Upper lobe of left lung (tissue), 6 donors: ENCODE measurements at regions not wholly inside any gene's neighbourhood (a gene's known extent, or its start where the extent isn't known, plus 50 kb on each side); places are given as distances from the start of the nearest gene placed in this dataset.

Source experiments
- ATAC-seq, 2 donors: fragments of 200-7000 bp; cut with Tn5 transposase; one replicate each; pipeline ENCODE4 v1.9.1; 2022; ENCODE audit warnings: mild to moderate bottlenecking in 2 of 2, moderate library complexity in 2 of 2; ENCODE audit not compliant: low FRiP score in 2 of 2
- DNase-seq, 2 donors: peaks; one replicate each; pipeline ENCODE4 v3.0.0-alpha.2; 2019 to 2020
- H3K27ac ChIP-seq, 4 donors: fragments of 200-600 bp; sonication (generic); one replicate each; pipeline ENCODE4 v1.5.1; 2016 to 2019
- H3K27me3 ChIP-seq, 4 donors: fragments of 200-600 bp; sonication (generic); one replicate each; pipeline ENCODE4 v1.5.1; 2017 to 2019
- H3K36me3 ChIP-seq, 4 donors: fragments of 200-600 bp; sonication (generic); one replicate each; pipeline ENCODE4 v1.5.1; 2016 to 2019
- H3K4me1 ChIP-seq, 4 donors: fragments of 200-600 bp; sonication (generic); one replicate each; pipeline ENCODE4 v1.5.1; 2018 to 2019
- H3K4me3 ChIP-seq, 4 donors: fragments of 200-600 bp; sonication (generic); one replicate each; pipeline ENCODE4 v1.5.1; 2017 to 2019; ENCODE audit warnings: mild to moderate bottlenecking in 2 of 4, moderate library complexity in 1 of 4
- H3K9me3 ChIP-seq, 4 donors: fragments of 200-600 bp; sonication (generic); one replicate each; pipeline ENCODE4 v1.5.1; 2018 to 2019
- EP300 ChIP-seq, 4 donors: sonication (generic); formaldehyde crosslinking; IDR thresholded peaks; one replicate each; pipeline ENCODE4 v1.5.1; 2017; ENCODE audit warnings: antibody characterized with exemption in 4 of 4, control low read depth in 2 of 4
- POLR2A ChIP-seq, 4 donors: fragments of 450-650 bp; IDR thresholded peaks; one replicate each; pipeline ENCODE4 v1.5.1; 2016 to 2017; ENCODE audit warnings: antibody characterized with exemption in 4 of 4, mild to moderate bottlenecking in 2 of 4
- POLR2AphosphoS5 ChIP-seq, 2 donors: sonication (generic); formaldehyde crosslinking; IDR thresholded peaks; one replicate each; pipeline ENCODE4 v1.5.1; 2017; ENCODE audit warnings: antibody characterized with exemption in 2 of 2
- WGBS, 2 donors: methylation state at CpG; one replicate each; pipeline ENCODE4 v1.1.5; 2017 to 2018; 5-methylcytosine and 5-hydroxymethylcytosine counted together
- TF ChIP-seq, protein P1 (sequence below), 6 experiments: fragments of 450-650 bp in 4 of 6; fragments of 200-600 bp in 2 of 6; sonication (generic) in 2 of 6; IDR thresholded peaks; one replicate each; pipeline ENCODE4 v1.5.1; 2016 to 2019; ENCODE audit warnings: antibody characterized with exemption in 6 of 6
- donor health status: DM: no; HTN: no; CAD: no; lungs with moderate emphysema.
- donor health status: DM: no; HTN: yes; CAD: no; lungs with severe emphysema.

DNA sequence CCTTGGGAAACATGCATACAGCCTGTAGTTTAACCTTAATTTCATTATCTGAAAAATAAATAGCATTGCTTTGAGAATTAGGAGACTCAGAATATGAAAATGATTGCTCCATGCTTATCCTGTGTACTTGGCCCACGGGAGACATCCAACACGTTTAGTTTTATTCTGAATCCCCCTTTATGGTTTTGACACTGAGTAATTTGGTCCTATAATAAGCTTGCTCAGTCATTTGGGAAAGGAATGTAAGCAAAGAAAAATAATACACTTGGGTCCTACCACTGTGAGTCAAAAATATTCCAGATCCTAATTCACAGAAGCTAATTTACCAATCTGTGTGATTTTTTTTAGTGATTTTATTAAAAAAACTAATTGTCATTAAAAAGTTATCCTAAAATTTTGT lies 557.3 kb downstream of the USP25 start:
- Histone ChIP-seq H3K36me3 (no peaks in the 10 kb centered on the region), H3K4me3 (no peak overlapping the region), H3K27me3 (no peaks in the 10 kb centered on the region), H3K9me3 (no peaks in the 10 kb centered on the region), H3K4me1 (no peaks in the 10 kb centered on the region), H3K27ac (no peak overlapping the region)
- ATAC-seq (no peak), DNase-seq (no peak)
- WGBS, 2 donors, result 50 to 68% methylated on average over 2 of the region's 2 CpGs
- TF ChIP-seq POLR2AphosphoS5 (IDR thresholded peaks at IDR 0.05) (no peak), EP300 (IDR thresholded peaks at IDR 0.05) (no peak), POLR2A (IDR thresholded peaks at IDR 0.05) (no peak)
- TF ChIP-seq, protein P1, sequence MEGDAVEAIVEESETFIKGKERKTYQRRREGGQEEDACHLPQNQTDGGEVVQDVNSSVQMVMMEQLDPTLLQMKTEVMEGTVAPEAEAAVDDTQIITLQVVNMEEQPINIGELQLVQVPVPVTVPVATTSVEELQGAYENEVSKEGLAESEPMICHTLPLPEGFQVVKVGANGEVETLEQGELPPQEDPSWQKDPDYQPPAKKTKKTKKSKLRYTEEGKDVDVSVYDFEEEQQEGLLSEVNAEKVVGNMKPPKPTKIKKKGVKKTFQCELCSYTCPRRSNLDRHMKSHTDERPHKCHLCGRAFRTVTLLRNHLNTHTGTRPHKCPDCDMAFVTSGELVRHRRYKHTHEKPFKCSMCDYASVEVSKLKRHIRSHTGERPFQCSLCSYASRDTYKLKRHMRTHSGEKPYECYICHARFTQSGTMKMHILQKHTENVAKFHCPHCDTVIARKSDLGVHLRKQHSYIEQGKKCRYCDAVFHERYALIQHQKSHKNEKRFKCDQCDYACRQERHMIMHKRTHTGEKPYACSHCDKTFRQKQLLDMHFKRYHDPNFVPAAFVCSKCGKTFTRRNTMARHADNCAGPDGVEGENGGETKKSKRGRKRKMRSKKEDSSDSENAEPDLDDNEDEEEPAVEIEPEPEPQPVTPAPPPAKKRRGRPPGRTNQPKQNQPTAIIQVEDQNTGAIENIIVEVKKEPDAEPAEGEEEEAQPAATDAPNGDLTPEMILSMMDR (IDR thresholded peaks at IDR 0.05), result no peak

DNA sequence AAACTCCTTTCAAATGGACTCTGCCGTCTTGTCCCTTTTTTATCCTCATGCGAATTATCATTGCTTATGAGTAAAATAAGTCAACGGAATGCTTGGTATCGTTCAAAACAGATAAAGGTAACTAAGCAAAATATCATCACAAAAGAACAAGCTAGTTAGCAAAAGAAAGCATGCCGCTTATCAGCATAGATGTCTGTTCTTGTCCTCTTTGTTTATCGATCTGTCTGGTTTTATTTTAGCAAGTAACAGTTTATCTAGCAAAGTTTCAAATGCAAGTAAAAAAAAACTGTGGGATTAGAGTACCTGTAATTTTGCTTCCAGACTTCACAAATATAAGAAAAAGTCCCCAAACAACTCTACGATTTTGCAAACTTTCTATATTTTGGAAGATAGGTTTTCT lies 561.5 kb downstream of the USP25 start:
- Histone ChIP-seq H3K4me3 (no peak overlapping the region), H3K27ac (no peak overlapping the region), H3K9me3 (no peaks in the 10 kb centered on the region), H3K27me3 (no peaks in the 10 kb centered on the region), H3K4me1 (no peaks in the 10 kb centered on the region), H3K36me3 (no peaks in the 10 kb centered on the region)
- TF ChIP-seq POLR2A (IDR thresholded peaks at IDR 0.05) (no peak), POLR2AphosphoS5 (IDR thresholded peaks at IDR 0.05) (no peak), EP300 (IDR thresholded peaks at IDR 0.05) (no peak)
- TF ChIP-seq, protein P1 (IDR thresholded peaks at IDR 0.05), result no peak
- 88 to 89% methylated on average over 7 of the region's 7 CpGs for WGBS, 2 donors
- ATAC-seq, result no peak
- no peak for DNase-seq

DNA sequence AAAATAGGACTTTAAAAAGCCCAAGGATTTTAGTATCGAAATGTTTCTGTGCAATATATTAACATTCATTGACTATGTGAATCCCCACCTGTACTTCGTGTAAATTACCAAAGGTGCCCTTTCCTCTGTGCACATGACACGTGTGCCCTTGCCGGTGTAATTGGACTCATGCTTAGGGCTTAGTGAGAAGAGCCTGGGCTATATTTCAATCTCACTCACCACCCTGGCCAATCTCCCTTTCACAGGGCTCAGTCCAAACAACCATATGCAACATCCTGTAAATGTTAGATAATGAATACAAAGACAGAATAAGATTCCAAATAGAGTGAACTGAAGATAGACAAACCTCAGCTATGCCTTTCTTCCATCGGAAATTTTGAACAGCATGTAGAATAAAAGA lies 564.3 kb downstream of the USP25 start:
- WGBS, 2 donors, result 83 to 86% methylated on average over 5 of the region's 5 CpGs
- TF ChIP-seq, protein P1 (IDR thresholded peaks at IDR 0.05), result no peak
- TF ChIP-seq POLR2AphosphoS5 (IDR thresholded peaks at IDR 0.05) (no peak), EP300 (IDR thresholded peaks at IDR 0.05) (no peak), POLR2A (IDR thresholded peaks at IDR 0.05) (no peak)

DNA sequence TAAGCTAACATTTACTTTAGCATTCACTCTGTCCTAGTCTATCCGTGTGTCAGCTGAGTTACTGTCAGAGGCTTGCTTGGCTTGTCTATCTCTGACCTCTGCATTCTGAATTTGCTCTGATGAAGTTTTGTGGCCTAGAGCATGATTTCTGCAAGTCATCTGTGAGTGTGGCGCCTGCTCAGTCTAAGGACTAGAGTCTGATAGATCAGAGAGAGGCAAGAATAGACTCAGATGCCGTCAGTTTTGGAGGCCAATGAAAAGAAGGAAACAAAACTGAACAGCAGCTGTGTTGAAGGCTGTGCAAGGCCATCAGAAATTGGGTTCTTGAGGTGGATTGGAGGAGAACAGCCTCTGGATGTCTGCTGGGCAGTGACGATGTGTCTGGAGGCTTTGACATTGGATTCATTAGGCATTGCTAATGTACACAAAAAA lies 573.1 kb downstream of the USP25 start:
- H3K9me3 ChIP-seq, result no peaks in the 10 kb centered on the region
- no peaks in the 10 kb centered on the region for H3K36me3 ChIP-seq
- DNase-seq, result no peak
- H3K4me1 ChIP-seq, result no peaks in the 10 kb centered on the region
- no peaks in the 10 kb centered on the region for H3K27me3 ChIP-seq
- TF ChIP-seq, protein P1 (IDR thresholded peaks at IDR 0.05), result no peak
- H3K27ac ChIP-seq, result peak overlapping the region in 2 of 4 donors; percentile 11 to 67
- WGBS, 2 donors, result 57 to 67% methylated on average over 4 of the region's 4 CpGs
- no peak overlapping the region for H3K4me3 ChIP-seq
- peak in 1 of 2 donors; percentile 76 for ATAC-seq

More for the DNA sequence above, 564.3 kb downstream of the USP25 start:
- no peak overlapping the region for H3K27ac ChIP-seq
- H3K9me3 ChIP-seq, result no peaks in the 10 kb centered on the region
- no peaks in the 10 kb centered on the region for H3K4me1 ChIP-seq
- ATAC-seq (no peak), DNase-seq (no peak)
- H3K27me3 ChIP-seq, result no peaks in the 10 kb centered on the region
- H3K36me3 ChIP-seq, result no peaks in the 10 kb centered on the region
- H3K4me3 ChIP-seq, result no peak overlapping the region

DNA sequence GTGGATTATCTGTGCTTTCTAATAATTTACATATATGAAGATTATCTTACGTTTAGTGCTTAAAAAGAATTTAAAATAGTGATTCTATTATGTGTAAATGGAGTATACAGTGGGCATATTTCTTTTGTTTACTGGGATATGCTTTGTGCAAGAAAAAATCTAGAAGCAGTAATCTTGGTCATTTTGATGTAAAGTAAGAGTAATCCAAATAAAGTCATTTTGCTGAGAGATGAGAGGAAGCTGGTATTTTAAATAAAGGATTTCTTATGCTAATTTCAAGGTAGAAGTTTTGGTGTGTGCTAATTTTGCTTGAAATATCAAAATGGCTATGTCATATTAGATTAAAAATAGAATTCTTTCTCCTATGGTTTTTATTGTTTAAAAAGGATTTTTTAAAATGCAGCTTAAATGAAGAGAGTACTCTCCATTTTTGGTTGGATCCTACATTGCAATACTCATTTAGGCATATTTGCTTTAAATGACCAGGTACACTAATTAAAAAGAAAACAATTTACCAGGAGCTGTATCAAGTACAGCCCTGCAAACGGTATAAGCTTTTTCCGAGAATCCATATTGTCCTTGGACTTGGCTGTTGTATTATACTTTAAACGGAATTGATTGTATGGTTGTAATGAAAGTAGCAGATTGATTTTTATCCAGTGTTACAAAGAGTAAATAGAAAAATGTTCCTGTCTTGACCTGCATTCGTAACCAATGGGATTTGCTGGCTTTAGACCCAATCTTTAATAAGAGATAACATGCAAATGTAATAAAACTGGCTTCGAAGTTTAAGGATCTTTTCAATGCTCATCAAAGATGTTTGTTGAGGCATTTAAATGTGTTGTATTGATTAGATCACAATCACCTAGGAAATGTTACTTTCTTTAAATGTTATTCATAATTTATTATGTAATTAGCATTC lies 574.7 kb downstream of the USP25 start:
- no peak for TF ChIP-seq POLR2A (IDR thresholded peaks at IDR 0.05)
- TF ChIP-seq EP300 (IDR thresholded peaks at IDR 0.05), result no peak
- TF ChIP-seq, protein P1 (IDR thresholded peaks at IDR 0.05), result no peak
- no peak for TF ChIP-seq POLR2AphosphoS5 (IDR thresholded peaks at IDR 0.05)
- 89 to 90% methylated on average over 6 of the region's 6 CpGs for WGBS, 2 donors
- ATAC-seq, result no peak
- Histone ChIP-seq H3K36me3 (no peaks in the 10 kb centered on the region), H3K27me3 (no peaks in the 10 kb centered on the region), H3K9me3 (no peaks in the 10 kb centered on the region), H3K27ac (no peak overlapping the region), H3K4me1 (no peaks in the 10 kb centered on the region), H3K4me3 (no peak overlapping the region)
- DNase-seq, result no peak
